ENCODE measurements at regions not wholly inside any gene's neighbourhood (a gene's known extent, or its start where the extent isn't known, plus 50 kb on each side); places are given as distances from the start of the nearest gene placed in this dataset.

- TF ChIP-seq POLR2AphosphoS5 (IDR thresholded peaks at IDR 0.05; ENCODE audit: low read depth, low read length) (no peak), POLR2A (IDR thresholded peaks at IDR 0.05; ENCODE audit: low read depth, low read length) (no peak), TAF1 (IDR thresholded peaks at IDR 0.05; ENCODE audit: low read depth, low read length) (no peak), POU2F2 (IDR thresholded peaks at IDR 0.05; ENCODE audit: low read depth, low read length) (no peak), PAX5 (IDR thresholded peaks at IDR 0.05; ENCODE audit: insufficient read depth, low read length, severe bottlenecking) (no peak)
Measured at GRCh38 chr1:209412036-209412435, 171.5 kb upstream of the CAMK1G start.

Data from GM12891 (cell line).